Embryonic facial prominence (tissue), 1 donor: ENCODE measurements at regions not wholly inside any gene's neighbourhood (a gene's known extent, or its start where the extent isn't known, plus 50 kb on each side); places are given as distances from the start of the nearest gene placed in this dataset.

ENCODE experiments used
- DNase-seq: peaks from one replicate; pipeline ENCODE4 v3.0.0-alpha.2; 2016; ENCODE audit errors: extremely low spot score

DNA sequence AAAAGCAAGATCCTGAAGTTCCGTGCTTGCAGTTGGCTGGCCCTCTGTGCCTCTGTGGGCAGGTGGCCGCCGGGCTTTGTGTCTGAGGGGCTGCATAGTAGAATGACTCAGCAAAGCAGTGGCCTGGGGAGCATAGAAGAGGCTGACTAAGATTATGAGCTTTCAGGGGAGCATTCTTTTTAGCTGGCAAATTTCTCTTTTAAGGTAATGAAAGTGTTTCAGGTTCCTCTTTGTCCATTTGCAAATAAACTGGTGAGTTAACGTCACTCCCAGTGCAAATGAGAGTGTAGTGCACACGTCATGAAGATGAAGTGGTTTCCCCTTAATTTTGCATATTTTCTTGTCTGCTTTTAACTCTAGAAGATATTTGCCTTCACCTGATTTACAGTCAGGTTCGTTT, 98.6 kb downstream of the BCL2L11 start:
- no peak for DNase-seq

DNA sequence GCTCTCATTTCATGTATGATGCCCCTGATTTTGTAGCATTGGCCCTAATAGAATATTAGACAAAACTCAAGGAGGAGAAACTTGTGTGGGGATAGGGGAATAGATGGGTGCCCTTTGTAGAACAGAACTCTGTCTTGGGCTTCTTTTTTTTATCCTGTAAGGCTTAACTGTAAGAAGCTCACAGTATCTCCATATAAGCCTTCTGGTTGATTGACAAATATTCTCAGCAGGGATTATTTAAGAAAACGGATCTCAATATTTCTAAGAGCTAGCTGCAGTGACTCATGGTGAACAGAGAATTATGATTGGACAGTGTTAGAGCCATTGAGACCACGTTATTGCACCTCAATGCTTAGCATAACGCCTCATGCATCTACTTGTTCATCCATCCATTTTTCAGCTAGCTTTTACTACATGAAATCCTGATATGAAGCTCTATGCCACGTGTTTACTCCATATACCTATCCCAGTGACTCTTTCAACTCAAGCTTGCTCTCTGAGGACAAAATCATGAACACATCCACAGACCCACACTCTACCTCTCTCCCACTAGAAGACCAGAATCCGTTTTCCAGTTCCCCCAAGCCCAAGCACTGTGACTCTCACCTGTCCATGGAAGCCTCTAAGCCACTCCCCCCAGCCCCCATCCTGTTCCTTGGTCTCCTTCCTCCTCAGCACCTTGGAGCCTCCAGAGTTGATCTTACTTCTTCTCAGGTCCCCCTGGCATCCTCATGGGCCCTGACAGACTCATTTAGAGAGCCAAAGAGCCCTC, 99.2 kb downstream of the BCL2L11 start:
- DNase-seq = no peak

GRCh38 chr2:111220962-111221361, 100.2 kb downstream of the BCL2L11 start:
- no peak for DNase-seq

- DNase-seq = no peak
Observed at GRCh38 chr2:111221701-111222100, 101.0 kb downstream of the BCL2L11 start.

DNA sequence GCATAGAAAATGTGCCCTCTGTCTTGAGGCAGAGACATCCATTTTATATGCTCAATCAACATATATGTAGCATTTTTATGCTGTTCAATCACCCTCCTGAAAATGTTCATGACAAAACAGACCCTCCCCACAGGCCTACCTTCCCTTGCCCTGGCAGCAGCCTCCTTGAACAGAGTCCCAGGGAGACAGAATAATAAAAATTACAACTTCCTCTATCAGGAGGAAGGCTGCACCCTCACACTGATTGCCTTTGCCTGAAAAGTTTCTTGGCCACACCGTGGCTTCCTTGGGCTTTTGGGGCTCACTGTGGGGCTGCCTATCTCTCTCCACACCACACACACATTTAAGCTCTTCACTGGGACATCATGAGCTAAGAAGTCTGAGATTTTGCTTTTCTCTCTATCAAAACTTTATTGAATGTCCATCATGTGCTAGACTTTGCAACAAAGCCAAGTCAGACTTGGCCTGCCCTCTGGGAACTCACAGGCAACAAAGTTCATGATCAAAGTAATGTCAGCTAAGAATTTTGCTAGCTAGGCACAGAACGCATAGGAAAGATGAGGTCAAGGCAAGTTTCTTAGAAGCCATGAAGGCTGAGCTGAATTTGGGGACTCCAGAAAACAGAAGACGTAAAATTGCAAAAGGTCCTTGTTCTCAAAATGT, 101.6 kb downstream of the BCL2L11 start:
- DNase-seq = no peak

DNA sequence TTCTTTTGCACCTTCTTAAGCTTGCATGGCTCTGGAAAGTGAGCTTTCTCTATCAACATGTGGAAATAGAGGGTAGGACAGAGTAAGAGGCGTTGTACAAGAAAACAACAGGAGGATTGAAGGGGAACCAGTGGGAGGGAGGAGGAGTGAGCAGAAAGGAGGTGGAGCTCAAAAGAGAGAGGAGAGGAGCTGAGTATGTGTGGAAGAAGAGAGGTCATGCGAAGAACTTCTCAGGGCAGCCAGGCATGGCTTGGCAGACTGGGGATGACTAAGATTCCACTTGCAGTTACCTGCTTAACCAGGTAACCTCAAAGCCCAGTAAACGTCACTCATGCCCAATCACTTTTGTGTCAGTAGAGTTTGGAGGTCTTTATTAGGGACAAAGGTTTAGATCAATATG, 105.1 kb downstream of the BCL2L11 start:
- no peak for DNase-seq

DNA sequence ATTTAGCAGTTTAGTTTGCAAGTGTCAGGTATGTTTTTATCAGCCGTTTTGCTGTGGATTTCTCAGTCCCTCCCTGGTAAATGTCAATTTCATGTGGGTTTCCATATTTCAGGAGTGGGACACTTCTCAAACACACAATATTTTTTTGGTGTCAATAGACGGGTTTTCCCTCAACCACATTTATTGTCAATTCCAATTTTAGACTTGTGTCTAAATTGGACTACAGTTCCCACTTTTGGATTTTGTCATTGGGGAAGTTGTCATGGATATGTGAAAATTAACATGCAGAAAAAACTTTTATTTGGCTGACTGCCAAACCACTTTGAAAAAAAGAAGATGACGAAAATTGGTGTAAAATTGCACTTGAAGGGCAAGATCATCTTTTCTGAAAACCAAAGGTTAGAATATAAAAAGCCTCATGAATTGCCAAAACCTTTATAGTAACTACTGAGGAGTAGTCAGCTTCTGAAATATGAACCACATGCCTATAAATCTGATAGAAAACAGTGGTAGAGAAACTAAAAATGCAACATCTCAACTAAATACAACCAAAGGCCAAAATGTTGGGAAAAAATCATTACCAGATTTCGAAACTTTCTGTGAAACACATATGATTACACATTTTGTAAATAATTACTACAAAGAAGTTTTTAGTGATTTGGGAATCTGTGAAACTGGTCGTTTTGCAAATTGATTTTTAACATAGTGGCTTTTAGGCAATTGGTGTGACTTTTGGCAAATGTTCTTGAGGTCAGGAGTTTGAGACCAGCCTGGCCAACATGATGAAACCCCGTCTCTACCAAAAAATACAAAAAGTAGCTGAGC, 106.4 kb downstream of the BCL2L11 start:
- peak; percentile 46 for DNase-seq

DNA sequence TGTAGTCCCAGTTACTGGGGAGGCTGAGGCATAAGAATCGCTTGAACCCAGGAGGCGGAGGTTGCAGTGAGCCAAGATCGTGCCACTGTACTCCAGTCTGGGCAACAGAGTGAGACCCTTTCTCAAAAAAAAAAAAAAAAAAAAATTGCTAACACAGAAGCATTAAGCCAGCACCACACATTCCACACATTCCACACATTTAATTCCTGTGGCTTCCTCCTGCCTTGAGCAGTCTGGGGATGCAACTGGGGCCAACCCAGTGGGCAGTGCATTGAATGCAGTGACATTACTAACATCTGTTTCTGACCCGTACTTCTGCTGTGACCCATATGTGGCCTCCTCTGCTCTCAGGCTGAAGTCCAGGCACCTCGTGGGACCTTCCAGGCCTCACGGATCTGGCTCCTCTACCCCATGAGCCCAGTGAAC, 107.0 kb downstream of the BCL2L11 start:
- DNase-seq = no peak

DNA sequence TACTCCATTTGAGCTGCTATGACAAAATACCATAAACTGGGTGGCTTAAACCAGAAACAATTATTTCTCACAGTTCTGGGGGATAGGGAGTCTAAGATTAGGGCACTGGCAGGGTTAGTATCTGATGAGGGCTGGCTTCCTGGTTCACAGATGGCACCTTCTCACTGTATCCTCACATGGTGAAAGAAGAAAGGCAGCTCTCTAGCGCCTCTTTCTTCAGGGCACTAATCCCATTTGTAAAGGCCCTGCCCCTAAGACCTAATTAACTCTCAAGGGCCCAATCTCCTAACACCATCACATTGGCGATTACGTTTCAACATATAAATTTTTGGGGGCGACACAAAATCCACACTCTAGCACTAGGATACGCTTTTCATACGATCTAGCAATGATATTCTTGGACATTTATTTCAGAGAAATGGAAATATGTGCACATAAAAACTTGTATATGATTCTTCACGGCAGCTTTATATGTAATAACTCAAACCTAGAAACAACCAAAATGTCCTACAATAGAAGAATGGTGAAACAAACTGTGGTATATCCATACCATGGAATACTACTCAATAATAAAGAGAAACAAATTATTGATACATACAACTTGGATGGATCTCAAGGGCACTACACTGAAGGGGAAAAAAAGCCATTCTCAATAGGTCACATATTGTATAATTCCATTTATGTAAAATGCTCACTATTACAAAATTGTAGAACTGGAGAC, 111.0 kb downstream of the BCL2L11 start:
- no peak for DNase-seq

DNA sequence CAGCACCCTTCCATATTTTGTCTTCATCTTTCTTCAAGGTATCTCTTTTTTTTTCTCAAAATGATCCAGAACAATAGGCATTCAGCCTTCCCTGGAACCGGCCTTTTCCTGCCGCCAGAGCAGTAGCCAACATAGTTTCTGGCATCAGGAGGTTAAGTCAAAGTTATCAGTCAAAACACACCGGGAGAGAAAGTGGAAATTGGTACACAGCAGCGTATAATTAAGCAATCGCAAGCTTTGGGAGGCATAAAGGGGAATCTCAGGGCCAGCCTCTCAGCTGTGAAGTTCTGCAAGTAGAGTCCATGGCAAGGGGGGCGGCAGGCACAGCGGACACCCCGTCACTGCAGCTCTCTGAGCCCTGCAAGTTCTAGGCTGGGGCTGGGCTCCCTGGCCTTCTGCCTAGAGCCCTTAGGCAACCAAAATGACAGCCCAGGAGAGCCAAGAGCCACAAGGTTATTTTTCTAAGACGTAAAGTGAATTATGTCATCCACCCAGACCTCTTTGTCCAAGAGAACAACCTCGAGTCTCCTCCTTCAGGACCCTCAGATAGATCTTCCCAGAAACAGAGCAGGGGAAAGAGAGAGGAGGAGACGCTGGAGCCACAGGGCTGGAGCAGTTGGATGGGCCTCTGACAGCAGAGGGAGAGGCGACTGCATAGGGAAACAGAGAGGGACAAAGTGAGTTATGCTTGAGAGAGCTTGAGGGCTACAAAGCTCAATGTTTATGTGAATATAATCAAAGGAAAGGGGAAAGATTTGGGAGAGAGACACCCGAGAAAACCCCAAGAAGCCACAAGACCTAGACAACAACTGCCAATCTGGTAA, 114.7 kb downstream of the BCL2L11 start:
- no peak for DNase-seq

DNA sequence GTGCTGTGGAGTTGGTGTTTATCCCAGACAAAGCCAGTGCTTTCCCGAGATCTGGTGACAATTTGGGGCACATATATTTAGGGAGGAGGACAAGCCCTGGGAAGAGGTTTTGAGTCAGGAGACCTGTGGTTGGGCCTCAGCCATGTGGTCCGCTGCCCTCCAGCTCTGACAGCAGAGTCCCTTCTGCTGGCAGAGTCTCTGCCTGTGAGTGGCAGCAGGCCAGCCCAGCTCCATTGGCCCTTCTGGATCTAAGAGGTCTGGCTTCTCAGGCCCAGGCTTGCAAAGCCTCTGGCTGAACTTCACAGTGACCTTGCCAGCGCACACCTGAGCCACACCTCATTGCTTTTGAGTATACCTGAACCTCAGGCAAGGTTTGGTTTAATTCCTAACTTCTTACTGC, 115.3 kb downstream of the BCL2L11 start:
- no peak for DNase-seq

DNA sequence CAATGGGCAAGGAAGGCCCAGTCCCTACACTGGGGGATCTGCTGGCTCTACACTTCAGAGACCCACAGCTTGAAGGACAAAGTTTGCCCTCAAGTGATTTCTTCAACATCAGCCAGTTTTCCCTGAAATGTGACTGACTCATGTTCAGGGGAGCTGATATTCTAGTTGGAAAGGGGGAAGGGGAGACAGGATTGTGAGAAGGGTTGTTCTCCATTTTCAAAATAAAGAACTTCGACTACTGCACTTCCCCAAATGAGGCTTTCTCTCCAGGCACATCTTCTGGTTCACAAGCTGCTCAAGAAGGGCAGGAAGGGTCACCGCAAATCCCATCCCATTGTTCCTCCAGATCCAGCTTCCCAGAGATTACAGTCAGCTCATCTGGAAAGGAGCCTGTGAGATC, 117.6 kb downstream of the BCL2L11 start:
- no peak for DNase-seq

DNA sequence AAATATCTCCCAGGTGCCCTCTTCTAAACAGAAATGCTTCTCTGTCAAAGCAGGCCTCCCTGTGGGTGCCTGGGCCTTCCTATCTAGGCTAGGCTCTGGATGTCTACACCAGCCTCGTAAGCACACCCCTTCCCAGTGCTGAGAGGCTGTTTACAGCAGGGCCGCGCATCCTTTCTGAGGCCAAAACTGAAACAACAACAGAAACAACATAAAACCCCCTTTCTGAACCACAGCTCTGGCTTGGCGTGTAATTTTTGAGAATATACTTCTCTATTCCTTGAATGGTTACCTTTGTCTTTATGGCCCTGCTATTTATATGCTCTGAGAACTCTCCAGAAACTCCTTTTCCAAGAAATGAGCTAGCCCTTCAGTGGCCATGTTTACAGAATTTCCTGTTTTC, 118.4 kb downstream of the BCL2L11 start:
- DNase-seq = no peak

DNA sequence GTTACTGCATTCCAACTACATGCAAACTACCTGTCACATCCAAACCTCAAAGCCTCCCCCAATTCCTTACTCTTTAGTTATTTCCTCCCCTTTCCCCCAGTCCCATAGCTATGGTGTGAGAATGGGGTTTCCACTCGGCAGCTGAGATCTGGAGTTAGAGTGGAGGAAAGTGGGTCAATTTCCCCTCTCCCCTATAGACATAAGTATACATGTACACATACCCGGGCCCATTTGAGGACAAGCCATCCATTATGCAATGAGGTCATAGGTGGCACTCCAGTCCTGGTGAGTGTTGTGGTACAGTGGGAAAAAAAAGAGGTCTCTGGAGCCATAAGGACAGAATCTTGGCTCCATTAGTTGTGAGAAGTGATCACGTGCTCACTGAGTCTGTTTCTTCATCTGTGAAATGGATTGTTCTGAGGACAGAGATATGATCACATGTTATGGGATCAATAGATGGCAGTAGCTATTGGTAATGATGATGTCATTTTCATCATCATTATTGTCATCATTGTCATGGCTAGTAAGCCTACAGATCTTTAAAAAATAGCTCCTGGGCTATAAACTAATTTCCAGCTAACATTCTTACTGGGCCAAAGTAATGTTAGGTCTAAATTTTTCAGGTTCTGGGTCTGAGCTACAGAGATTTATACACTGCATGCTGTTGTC, 119.0 kb downstream of the BCL2L11 start:
- DNase-seq = no peak

- no peak for DNase-seq
Observed at GRCh38 chr2:111243295-111243694, 122.6 kb downstream of the BCL2L11 start.

- no peak for DNase-seq
Observed at GRCh38 chr2:111244864-111245263, 124.2 kb downstream of the BCL2L11 start.

DNA sequence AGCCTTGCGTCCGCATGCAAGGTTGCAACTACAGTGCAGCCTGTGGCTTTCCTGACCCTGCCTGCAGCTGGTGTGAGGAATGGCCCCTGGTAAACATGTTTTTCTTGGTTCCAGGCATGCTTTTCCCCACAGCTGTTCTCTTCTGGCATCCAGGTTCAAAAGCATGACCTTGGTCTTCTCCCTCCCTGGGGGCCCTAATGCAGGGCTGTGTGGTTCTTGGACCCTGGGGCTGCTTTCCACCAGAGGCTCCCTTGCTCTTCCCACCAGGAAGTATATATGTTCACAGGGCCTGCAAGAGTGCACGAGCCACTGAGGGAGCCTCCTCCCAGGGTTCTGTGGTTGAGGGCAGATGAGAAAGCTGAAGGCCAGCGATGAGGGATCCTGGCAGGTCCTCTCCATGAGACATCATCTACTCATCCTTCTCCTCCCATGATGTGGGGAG, 125.9 kb downstream of the BCL2L11 start:
- no peak for DNase-seq

GRCh38 chr2:111247491-111247890, 126.8 kb downstream of the BCL2L11 start:
- DNase-seq = no peak

DNA sequence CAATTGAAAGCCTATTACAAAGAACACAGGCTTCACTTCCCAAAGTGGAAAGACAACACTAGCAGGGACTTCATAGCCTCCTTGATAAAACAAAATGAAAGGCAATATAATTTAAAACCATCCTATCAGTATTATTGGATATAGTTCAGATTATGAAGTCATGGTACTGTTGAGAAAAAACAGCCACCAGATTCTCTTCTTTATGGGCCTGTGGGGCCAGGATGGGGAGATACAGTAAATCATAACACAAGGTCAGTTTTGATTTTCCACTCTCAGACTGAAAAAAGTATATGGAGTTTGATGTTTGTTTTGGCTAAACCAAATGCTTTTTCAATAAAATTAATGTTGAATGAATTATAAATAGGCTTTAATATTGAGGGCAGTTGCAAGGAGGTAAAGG, 129.1 kb downstream of the BCL2L11 start:
- no peak for DNase-seq

DNA sequence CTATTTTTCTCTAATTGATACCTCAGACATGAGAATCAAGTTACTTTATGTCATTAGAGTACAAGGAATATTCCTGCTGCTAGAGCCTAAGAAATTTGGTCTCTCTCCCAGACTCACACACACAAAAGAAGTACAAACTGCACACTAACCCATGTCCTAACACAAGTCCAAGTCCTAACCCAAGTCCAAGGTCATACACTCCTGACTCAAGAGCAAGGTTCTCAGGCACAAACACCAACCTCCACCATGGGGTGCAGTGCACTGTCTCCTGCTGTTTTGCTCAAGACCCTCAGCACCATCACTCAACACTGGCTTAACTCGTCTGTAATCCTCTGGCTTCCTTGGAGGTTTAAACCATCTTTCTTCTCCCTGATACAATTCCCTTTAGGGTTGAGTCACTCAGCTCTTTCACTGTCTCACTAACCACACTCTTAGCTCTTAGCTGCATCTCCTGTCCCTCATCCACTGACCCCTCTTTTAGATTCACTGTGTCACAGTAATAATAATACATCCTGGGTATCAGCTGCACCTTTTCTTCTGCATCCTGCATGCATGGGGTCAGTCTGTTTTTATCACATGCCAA, 129.8 kb downstream of the BCL2L11 start:
- no peak for DNase-seq
